NCI-H748 treated with DMSO at 0.1 percent for 48 hours (cell line): ENCODE measurements at regions not wholly inside any gene's neighbourhood (a gene's known extent, or its start where the extent isn't known, plus 50 kb on each side); places are given as distances from the start of the nearest gene placed in this dataset.
"Not testable (repeated sequence)": the region's sequence is repeated elsewhere in the genome, so short reads cannot be mapped to it uniquely, and the experiment has no call there.

Experiments used
- DNase-seq: peaks from one replicate; lab custom pipeline; 2025; lab: John Stamatoyannopoulos, UW

DNA sequence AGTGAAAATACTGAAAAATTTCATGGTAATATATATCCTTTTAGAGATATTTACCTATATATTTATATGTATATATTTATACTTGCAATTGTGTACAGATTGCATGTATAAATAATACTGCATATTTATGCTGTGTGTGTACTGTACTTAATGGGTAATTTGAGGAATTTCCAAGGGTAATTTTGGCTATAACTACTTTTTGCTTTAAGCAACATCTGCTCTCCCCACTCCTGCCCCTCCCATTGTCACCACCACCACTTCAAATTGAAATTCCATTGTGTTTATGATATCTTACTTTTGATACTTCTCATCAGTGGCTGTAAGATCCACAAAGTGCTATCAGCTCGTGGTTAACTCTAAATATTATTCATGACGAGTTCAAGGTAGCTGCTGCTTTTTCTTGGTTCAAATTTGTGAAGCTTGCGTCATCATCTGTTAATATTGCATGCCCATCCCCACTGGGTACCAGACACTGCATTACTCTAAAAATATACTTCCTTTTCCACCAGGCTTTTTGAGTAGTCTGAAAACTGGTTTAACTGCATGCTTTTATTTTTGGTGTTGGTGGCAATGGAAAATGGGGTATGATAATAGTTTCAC, 91.7 kb upstream of the MITF start:
- DNase-seq = no peak

DNA sequence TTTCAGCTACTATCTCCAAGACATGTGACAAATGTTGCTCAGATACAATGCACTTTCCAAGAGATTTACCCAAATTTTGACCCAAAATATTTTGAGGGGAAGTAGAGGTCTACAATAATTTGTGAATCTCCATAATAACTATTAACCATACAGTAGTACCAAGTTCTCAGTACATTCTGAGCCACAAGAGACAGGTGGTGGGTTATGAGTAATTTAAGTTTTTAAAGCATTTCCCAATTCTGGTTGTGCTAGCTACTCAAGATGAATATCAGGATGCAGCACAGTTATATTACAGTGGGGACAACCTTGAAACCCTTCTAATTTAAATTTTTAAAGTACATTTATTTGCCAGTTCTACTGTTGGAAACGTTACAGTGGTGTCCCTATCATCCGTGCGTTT, 92.2 kb upstream of the MITF start:
- DNase-seq = no peak

DNA sequence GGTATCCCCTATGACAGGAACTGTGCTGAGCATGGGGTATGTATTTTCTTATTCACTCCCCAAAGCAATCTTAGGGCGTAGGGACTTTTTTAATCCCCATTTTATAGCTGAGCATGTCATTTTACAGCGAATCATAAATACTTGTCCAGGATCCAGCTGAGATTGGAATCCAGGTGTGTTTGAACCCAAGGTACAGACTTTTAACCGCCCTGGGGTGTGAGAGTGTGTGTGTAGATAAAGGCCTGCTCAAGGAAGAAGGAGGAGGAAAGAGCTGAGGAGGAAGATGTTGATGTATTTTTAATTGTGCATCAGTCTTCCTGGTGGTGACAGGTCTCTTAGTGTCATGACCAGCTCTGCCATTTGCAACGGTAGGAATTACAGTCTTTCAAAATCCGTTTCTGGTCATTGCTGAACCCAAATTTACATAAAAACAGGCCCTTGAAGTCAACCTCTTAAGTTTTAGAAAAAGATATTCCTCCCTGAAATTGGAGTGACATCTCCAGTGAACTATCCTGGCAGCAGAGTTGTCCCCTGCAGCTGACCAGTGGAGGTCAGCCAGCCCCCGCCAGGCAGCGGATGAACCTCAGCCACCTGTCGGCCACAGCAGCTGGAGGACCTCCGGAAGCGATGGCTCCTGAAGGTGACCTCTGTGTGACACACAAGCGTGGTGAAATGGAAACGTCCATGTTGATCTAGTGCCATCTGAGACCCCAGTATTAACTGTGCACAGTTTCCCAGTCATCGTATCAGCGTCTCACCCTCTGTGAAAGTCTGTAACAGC, 92.8 kb upstream of the MITF start:
- DNase-seq = no peak

DNA sequence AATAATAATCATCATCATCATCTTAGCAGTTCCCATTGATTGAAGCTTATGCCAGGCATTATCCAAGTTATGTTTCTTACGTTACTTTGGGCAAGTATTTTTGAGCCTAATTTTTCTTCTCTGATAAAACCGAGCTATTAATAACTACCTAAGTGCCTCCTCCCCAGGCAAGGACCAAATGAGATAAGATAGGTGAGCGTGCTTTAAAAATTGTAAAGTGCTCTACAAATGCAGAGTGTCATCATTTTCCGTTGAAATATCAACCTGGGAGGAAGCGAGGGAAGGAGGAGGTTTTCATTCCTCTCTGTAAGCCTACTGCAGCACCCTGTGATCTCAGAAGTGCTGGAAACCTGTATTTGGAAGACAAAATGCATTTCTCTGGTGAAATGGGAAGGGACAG, 96.7 kb upstream of the MITF start:
- no peak for DNase-seq

- DNase-seq = no peak
Observed at GRCh38 chr3:69639851-69640250, 99.4 kb upstream of the MITF start.

- no peak for DNase-seq
Observed at GRCh38 chr3:69628951-69629350, 110.3 kb upstream of the MITF start.

DNA sequence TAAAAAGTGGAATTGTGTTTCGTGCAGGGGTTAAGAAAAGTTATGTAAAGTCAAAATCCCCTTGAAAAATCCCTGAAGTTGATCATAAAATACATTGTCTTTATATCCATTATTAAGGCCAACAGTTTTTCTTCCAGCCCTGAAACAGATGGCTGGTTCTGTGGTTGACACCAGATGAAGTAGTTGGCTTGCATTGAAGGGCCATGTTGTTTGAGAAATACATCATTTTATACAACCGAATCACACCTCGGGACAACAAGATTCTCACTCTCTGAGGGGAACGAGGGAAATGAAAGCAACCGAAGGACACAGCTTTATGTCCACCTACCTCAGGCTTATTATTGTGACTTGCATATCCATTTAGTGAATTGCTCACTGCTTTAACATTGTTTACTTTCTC, 126.0 kb upstream of the MITF start:
- no peak for DNase-seq

DNA sequence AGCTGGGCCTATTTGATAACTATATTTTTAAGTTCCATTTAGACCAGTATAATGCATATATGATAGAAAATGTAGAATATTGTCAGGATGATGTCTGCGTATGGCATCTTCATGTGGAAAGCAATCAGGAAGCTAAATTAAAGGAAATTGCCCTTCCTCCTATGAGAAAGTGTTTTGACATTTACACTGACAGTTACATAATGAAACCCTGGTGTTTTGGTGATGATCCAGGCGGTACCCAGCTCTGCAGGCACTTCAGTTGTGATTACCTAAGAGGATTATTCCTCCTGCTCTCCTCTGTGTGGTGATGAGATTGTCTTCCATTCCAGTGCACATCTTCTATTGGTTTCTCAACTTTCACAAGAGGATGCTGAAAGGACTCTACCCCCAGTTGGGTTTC, 126.5 kb upstream of the MITF start:
- no peak for DNase-seq

- DNase-seq = not testable (repeated sequence)
Observed at GRCh38 chr3:69609566-69609965, 129.7 kb upstream of the MITF start.

DNA sequence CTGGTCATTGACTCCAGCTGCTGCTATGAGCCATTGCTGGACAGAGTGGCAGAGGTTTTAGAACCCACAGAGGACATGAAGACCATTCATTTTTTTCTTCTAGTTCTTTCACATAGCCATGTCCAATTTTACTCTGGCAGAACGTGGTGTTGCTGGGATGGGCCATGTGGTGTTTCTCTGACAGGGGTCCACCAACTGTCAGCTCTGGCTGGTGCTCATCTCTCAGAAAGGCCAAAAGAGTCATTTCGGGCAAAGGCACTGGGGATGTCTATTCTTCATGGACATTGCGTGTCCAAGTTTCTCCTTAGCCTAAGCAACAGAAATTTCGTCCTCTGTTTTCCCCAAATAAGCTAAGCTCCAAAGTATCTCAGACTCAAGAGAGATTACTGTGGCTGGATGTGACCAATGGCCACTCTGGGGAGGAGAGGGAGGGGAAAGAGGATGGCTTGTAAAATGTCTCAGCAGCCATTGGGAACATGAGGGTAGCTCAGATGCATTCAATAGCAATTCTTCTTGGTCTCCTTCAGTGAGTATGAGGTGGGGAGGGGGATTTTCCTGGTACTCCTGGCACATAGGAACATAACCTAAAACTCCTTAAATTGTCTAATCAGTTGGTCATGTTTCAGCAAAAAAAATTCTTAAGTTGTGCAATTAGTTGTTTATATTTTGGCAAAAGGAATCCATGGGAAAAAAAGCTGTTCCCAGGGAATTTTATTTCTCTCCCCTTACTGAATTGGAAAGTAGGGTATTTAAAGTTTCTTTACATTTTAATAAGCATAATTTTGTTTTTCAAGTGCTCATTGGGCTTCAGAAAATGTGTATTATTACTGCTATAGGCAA, 131.6 kb upstream of the MITF start:
- no peak for DNase-seq

GRCh38 chr3:69605867-69606266, 133.4 kb upstream of the MITF start:
- no peak for DNase-seq

DNA sequence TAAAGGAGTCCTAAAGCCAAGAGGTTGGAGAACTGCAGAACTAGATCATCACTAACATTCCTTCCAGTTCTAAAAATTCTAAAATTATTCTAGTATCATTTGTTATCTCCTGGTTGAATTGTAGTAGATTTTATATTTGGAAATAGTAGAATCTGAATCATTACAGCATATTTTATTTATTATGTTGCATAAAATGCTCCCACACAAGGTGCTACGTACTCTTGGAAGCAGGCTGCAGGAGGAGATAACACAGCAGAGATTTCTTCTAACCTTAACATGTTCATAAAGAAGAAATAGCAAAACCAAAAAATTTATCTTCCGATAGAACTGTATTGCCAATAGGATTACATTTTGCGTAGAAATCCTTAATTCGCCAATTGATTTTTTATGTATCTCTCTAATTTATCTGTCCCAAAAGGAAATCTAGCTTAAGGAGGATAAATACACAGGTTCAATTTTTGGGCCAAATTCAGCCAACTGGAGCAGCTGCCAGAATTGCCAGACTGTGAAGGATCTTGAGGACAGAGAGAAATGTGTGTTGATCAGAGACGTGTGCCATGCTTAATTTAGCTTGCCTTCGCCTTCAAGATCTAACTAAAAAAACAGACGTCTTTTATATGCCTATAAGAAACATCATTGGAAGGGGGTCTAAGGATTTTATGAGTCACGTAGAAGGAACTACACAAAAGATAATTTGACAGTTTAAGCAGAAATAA, 134.4 kb upstream of the MITF start:
- no peak for DNase-seq

- no peak for DNase-seq
Observed at GRCh38 chr3:69602112-69602511, 137.2 kb upstream of the MITF start.

DNA sequence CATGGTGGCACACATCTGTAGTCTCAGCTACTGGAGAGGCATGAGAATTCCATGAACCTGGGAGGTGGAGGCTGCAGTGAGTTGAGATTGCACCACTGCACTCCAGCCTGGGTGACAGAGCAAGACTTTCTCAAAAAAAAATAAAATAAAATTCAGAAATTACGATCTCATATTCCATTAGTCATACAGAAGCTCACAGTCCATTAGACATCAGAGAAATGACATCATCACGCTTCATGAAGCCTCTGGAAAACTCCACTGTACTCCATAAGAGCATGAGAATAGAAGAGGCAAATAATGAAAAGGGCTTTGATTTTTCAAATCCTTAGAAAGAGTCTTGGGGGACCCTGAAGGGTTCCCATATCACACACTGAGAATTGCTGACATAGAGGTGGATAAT, 145.0 kb upstream of the MITF start:
- no peak for DNase-seq

DNA sequence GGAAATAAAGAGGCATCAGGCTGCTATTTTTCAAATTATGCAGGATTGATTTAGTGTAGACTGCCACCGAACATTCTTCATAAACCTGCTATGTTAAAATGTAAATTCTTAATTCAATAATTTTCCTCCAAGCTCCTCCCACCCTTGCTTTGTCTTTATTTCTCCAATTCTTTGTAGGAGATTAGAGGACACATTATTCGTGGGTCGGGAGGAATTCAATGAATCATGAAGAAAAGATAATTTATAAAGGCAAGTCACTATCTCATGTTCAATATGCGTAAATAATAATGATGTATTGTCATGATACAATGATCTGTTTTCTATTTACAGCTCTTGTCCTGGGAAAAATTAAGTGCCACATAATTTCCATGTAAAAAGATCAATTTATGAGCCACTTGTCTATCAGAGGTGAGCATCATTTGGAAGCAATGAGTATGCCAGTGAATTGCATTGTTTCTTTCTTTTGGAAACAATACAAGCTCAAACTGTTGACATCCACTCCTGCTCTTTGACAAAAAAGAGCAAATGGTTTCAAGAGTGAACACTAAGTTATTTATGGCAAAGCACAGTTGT, 148.0 kb upstream of the MITF start:
- no peak for DNase-seq

- no peak for DNase-seq
Observed at GRCh38 chr3:69590111-69590510, 149.2 kb upstream of the MITF start.

- DNase-seq = no peak
Observed at GRCh38 chr3:69588170-69588569, 151.1 kb upstream of the MITF start.

- no peak for DNase-seq
Observed at GRCh38 chr3:69585472-69585871, 153.8 kb upstream of the MITF start.

DNA sequence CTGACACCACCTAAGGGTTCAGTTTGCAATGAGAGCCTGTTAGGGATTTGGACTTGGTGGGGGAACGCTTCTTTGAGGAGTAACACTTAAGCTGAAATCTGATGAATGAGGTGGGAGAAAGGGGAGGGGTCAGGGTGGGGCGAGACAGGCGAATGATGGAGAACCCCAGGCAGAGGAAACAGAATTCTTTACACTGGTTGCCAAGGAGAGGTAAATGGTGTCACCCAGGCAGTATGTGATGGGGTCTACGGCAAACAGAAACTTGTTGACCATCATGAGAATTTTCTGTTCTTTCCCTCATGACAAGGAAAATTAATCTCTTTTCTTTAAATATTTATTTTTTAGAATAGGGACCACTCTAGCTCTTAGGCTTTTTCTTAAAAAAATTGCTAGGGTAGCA, 157.2 kb upstream of the MITF start:
- no peak for DNase-seq

- no peak for DNase-seq
Observed at GRCh38 chr3:69579306-69580041, 159.8 kb upstream of the MITF start.

GRCh38 chr3:69569520-69569919, 169.7 kb upstream of the MITF start:
- no peak for DNase-seq
